ENCODE measurements at regions not wholly inside any gene's neighbourhood (a gene's known extent, or its start where the extent isn't known, plus 50 kb on each side); places are given as distances from the start of the nearest gene placed in this dataset.

DNA sequence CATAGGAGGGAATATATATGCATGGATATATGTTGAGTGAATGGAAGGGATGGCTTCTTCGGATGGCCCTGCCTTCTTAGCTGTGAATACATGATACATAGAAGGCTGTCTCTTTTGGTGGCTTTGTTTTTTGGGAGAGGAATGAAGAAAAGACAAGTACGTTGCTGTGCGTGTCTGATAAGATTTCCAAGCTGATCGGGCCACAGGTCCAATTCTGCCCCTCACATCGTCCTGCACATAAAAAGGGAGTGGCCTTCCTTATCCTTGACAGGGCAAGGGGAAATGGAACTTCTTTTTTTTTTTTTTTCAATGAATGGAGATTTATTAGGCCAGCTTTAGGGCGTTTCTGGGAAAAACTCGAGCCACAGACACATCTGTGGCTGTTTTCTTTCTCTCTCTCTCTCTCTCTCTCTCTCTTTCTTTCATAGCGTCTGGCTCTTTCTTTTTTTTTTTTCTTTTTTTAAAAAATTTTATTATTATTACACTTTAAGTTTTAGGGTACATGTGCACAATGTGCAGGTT is 103.8 kb upstream of the SPATA13 start:
- Histone ChIP-seq H3K27me3 (no peaks in the 10 kb centered on the region), H3K4me2 (no peak overlapping the region), H3K9ac (no peak overlapping the region), H4K20me1 (no peaks in the 10 kb centered on the region), H3K9me3 (no peaks in the 10 kb centered on the region), H3K27ac (no peak overlapping the region), H3K4me3 (no peak overlapping the region), H3K36me3 (no peaks in the 10 kb centered on the region), H3K4me1 (peaks cover 13% of the 10 kb centered on the region; the same call in 1 of the 2 replicates)
- TF ChIP-seq Cebpa-rat (IDR thresholded peaks at IDR 0.05): no peak

GRCh38 chr13:24060993-24061392 is 99.5 kb upstream of the SPATA13 start:
- Histone ChIP-seq H3K4me2 (no peak overlapping the region), H3K9ac (no peak overlapping the region), H3K27ac (no peak overlapping the region), H4K20me1 (no peaks in the 10 kb centered on the region), H3K9me3 (no peaks in the 10 kb centered on the region), H3K36me3 (no peaks in the 10 kb centered on the region), H3K27me3 (no peaks in the 10 kb centered on the region), H3K4me1 (peaks cover 24% of the 10 kb centered on the region), H3K4me3 (no peak overlapping the region)
- no peak for TF ChIP-seq Cebpa-rat (IDR thresholded peaks at IDR 0.05)

DNA sequence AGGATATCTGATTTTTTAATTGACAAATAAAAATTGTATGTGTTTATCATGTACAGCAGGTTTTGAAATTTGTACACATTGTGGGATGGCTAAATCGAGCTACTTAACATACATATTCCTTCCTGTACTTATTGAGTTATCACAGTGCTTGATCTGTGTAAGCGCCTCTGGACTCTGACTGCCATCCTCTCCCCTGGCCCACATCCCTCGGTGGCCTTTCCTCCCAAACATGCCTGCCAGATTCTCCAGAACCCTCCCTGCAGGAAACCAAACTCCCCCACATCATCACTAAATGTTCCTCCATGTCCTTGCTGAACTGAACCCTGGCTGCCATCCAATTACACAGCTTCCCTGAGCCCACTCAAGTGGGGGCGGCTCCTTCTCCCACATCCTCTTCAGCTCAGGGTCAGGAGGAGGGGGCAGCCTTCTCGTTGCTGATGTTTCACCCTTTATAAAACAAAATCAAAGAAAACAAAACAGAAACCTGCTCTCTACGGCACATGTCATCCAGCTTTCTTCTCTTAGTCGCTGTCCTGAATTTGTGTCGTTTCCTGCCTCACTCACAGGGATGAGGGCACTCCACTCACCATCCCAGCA is 97.1 kb upstream of the SPATA13 start:
- no peak overlapping the region for H3K9ac ChIP-seq
- H3K27ac ChIP-seq: no peak overlapping the region
- no peaks in the 10 kb centered on the region for H4K20me1 ChIP-seq
- H3K4me1 ChIP-seq: peaks cover 24% of the 10 kb centered on the region
- no peaks in the 10 kb centered on the region for H3K9me3 ChIP-seq
- H3K4me3 ChIP-seq: no peak overlapping the region
- TF ChIP-seq Cebpa-rat (IDR thresholded peaks at IDR 0.05): no peak
- no peaks in the 10 kb centered on the region for H3K36me3 ChIP-seq
- H3K4me2 ChIP-seq: no peak overlapping the region; the same call in 1 of the 2 replicates
- H3K27me3 ChIP-seq: no peaks in the 10 kb centered on the region

GRCh38 chr13:24064371-24064770 is 96.1 kb upstream of the SPATA13 start:
- peaks cover 23% of the 10 kb centered on the region for H3K4me1 ChIP-seq
- H3K9me3 ChIP-seq: no peaks in the 10 kb centered on the region
- no peak overlapping the region for H3K4me3 ChIP-seq
- TF ChIP-seq Cebpa-rat (IDR thresholded peaks at IDR 0.05): no peak
- H3K27me3 ChIP-seq: no peaks in the 10 kb centered on the region
- no peak overlapping the region for H3K27ac ChIP-seq
- no peak overlapping the region for H3K4me2 ChIP-seq
- H3K36me3 ChIP-seq: no peaks in the 10 kb centered on the region
- no peak overlapping the region for H3K9ac ChIP-seq
- H4K20me1 ChIP-seq: no peaks in the 10 kb centered on the region

DNA sequence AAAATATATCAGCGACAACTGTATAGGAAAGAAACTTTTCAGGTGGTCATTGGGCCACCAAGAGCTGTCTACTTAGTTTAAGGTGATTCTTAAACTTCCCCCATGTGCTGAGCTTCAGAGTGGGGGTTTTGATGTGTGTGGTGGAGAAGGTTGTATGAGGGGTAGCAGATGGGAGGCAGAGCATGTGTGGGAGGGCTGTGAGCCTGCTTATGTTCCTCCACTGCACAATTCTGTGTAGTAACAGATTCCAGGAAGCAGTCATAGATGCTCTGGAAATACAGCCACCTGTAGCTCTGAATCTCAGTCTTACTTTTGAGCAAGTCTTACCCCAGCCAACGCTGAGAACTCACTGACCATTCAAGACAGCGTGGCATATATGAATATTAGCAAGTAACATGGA is 95.3 kb upstream of the SPATA13 start:
- Histone ChIP-seq H3K27ac (no peak overlapping the region), H3K9ac (no peak overlapping the region), H3K4me1 (peaks cover 18% of the 10 kb centered on the region; the same call in 1 of the 2 replicates), H3K9me3 (no peaks in the 10 kb centered on the region), H3K36me3 (no peaks in the 10 kb centered on the region), H3K27me3 (no peaks in the 10 kb centered on the region), H3K4me3 (no peak overlapping the region), H3K4me2 (no peak overlapping the region), H4K20me1 (no peaks in the 10 kb centered on the region)
- TF ChIP-seq Cebpa-rat (IDR thresholded peaks at IDR 0.05): no peak

- Histone ChIP-seq H3K27me3 (no peaks in the 10 kb centered on the region), H3K27ac (no peak overlapping the region), H3K9ac (no peak overlapping the region), H3K36me3 (no peaks in the 10 kb centered on the region), H3K4me3 (no peak overlapping the region), H4K20me1 (no peaks in the 10 kb centered on the region), H3K4me2 (no peak overlapping the region), H3K9me3 (no peaks in the 10 kb centered on the region), H3K4me1 (peaks cover 11% of the 10 kb centered on the region; the same call in 1 of the 2 replicates)
- no peak for TF ChIP-seq Cebpa-rat (IDR thresholded peaks at IDR 0.05)
Observed at GRCh38 chr13:24066405-24067295, 93.9 kb upstream of the SPATA13 start.

- Histone ChIP-seq H3K27ac (no peak overlapping the region), H3K4me3 (no peak overlapping the region), H3K27me3 (no peaks in the 10 kb centered on the region), H3K9ac (no peak overlapping the region), H3K4me2 (no peak overlapping the region), H3K36me3 (no peaks in the 10 kb centered on the region), H3K9me3 (no peaks in the 10 kb centered on the region), H3K4me1 (peaks cover 4% of the 10 kb centered on the region; the same call in 1 of the 2 replicates), H4K20me1 (no peaks in the 10 kb centered on the region)
- no peak for TF ChIP-seq Cebpa-rat (IDR thresholded peaks at IDR 0.05)
Observed at GRCh38 chr13:24068472-24068871, 92.0 kb upstream of the SPATA13 start.

DNA sequence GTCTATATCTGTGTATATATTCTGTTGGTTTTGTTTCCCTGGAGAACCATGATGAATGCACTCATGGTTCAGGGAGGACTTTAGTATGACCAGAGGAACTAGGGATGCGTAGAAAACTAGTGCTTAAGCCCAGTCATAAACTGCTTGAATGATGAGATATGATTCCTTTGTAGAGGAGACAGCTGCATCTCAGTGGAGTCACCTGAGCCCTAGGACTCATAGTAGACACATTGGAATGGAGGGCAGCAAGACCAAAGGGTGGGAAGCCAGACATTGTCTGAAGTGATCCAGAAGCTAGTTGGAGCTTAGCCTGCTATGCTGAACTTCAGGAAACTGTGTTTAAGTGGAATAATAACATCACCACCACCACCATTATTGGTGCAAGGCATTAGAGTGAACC is 89.5 kb upstream of the SPATA13 start:
- TF ChIP-seq Cebpa-rat (IDR thresholded peaks at IDR 0.05): no peak
- Histone ChIP-seq H3K4me2 (no peak overlapping the region), H3K4me1 (peaks cover 7% of the 10 kb centered on the region)

GRCh38 chr13:24071423-24072075 is 89.0 kb upstream of the SPATA13 start:
- Histone ChIP-seq H3K27ac (no peak overlapping the region), H3K4me3 (no peak overlapping the region), H3K36me3 (no peaks in the 10 kb centered on the region), H3K4me1 (peaks cover 12% of the 10 kb centered on the region), H3K4me2 (no peak overlapping the region), H3K27me3 (no peaks in the 10 kb centered on the region), H4K20me1 (no peaks in the 10 kb centered on the region), H3K9ac (no peak overlapping the region), H3K9me3 (peaks cover 10% of the 10 kb centered on the region)
- no peak for TF ChIP-seq Cebpa-rat (IDR thresholded peaks at IDR 0.05)

More for the DNA sequence above, 89.5 kb upstream of the SPATA13 start:
- no peak overlapping the region for H3K27ac ChIP-seq
- H3K4me3 ChIP-seq: no peak overlapping the region
- no peaks in the 10 kb centered on the region for H3K36me3 ChIP-seq
- no peak overlapping the region for H3K9ac ChIP-seq
- no peaks in the 10 kb centered on the region for H3K27me3 ChIP-seq
- H3K9me3 ChIP-seq: peaks cover 10% of the 10 kb centered on the region
- H4K20me1 ChIP-seq: no peaks in the 10 kb centered on the region

All from BLaER1 (cell line).